HG02840 (cell line): ENCODE measurements at regions not wholly inside any gene's neighbourhood (a gene's known extent, or its start where the extent isn't known, plus 50 kb on each side); places are given as distances from the start of the nearest gene placed in this dataset.

Experiments used
- ATAC-seq: cut with Tn5 transposase; IDR thresholded peaks from one replicate; pipeline ENCODE4 v1.9.1; 2021; ENCODE audit warnings: mild to moderate bottlenecking, moderate library complexity, moderate number of reproducible peaks; ENCODE audit not compliant: unreplicated experiment, low FRiP score

GRCh38 chr3:99543796-99544195, 94.6 kb upstream of the COL8A1 start:
- no peak for ATAC-seq

GRCh38 chr3:99542767-99543518, 95.5 kb upstream of the COL8A1 start:
- ATAC-seq, result no peak

- no peak for ATAC-seq
These were observed 97.2 kb upstream of the COL8A1 start for GRCh38 chr3:99541181-99541580.

GRCh38 chr3:99537416-99537815, 101.0 kb upstream of the COL8A1 start:
- no peak for ATAC-seq

GRCh38 chr3:99536555-99537314, 101.7 kb upstream of the COL8A1 start:
- no peak for ATAC-seq

- no peak for ATAC-seq
These were observed 103.3 kb upstream of the COL8A1 start for GRCh38 chr3:99534951-99535704.

- ATAC-seq, result no peak
These were observed 106.1 kb upstream of the COL8A1 start for GRCh38 chr3:99532246-99532645.

- ATAC-seq, result no peak
These were observed 109.1 kb upstream of the COL8A1 start for GRCh38 chr3:99529265-99529664.

- ATAC-seq, result no peak
These were observed 111.5 kb upstream of the COL8A1 start for GRCh38 chr3:99526921-99527320.

GRCh38 chr3:99524559-99524958, 113.8 kb upstream of the COL8A1 start:
- ATAC-seq, result no peak

GRCh38 chr3:99523431-99524127, 114.8 kb upstream of the COL8A1 start:
- ATAC-seq, result no peak

GRCh38 chr3:99522147-99522546, 116.2 kb upstream of the COL8A1 start:
- no peak for ATAC-seq

- no peak for ATAC-seq
These were observed 116.8 kb upstream of the COL8A1 start for GRCh38 chr3:99521551-99521950.

- no peak for ATAC-seq
These were observed 117.9 kb upstream of the COL8A1 start for GRCh38 chr3:99520513-99520912.

GRCh38 chr3:99516936-99517335, 121.5 kb upstream of the COL8A1 start:
- ATAC-seq, result no peak

- ATAC-seq, result no peak
These were observed 122.5 kb upstream of the COL8A1 start for GRCh38 chr3:99515891-99516290.

- no peak for ATAC-seq
These were observed 129.2 kb upstream of the COL8A1 start for GRCh38 chr3:99509224-99509623.

GRCh38 chr3:99508191-99508590, 130.2 kb upstream of the COL8A1 start:
- no peak for ATAC-seq

- ATAC-seq, result peak; percentile 99
These were observed 132.6 kb upstream of the COL8A1 start for GRCh38 chr3:99505646-99506269.

GRCh38 chr3:99505200-99505599, 133.2 kb upstream of the COL8A1 start:
- no peak for ATAC-seq
